OCI-LY7 (cell line): ENCODE measurements at regions not wholly inside any gene's neighbourhood (a gene's known extent, or its start where the extent isn't known, plus 50 kb on each side); places are given as distances from the start of the nearest gene placed in this dataset.

Experiments used
- BruUV-seq: library from RNA; stranded (reverse); fragments of 400-500 nt; replicated peaks from 2 replicates; lab custom pipeline; 2021; lab: Mats Ljungman, UMichigan
- CTCF ChIA-PET: fragments of 300-600 bp; sonication (Branson Sonifier 250); formaldehyde crosslinking; loops from one replicate; lab custom pipeline; 2022; ENCODE audit warnings: antibody characterized with exemption; ENCODE audit not compliant: unreplicated experiment; lab: Charles Lee
- POLR2A ChIA-PET: fragments of 300-600 bp; sonication (Branson Sonifier 250); formaldehyde crosslinking; loops from one replicate; lab custom pipeline; 2022; ENCODE audit warnings: antibody characterized with exemption; lab: Charles Lee
- DNase-seq: peaks from one replicate; pipeline ENCODE4 v3.0.0-alpha.2; 2015; ENCODE audit warnings: low spot score
- H2AFZ ChIP-seq: fragments of 200-600 bp; sonication (generic), shearing (Covaris generic); 2 replicates; pipeline ENCODE4 v1.6.1; 2014; ENCODE audit warnings: mild to moderate bottlenecking, antibody characterized with exemption, low read length, moderate library complexity
- H3K27ac ChIP-seq: fragments of 200-600 bp; sonication (generic); 2 replicates; pipeline ENCODE4 v1.5.1; 2014; ENCODE audit warnings: mixed run types, low read depth, mild to moderate bottlenecking, moderate library complexity, low read length, inconsistent platforms; ENCODE audit not compliant: poor library complexity, severe bottlenecking
- H3K36me3 ChIP-seq: fragments of 200-600 bp; sonication (generic); 2 replicates; pipeline ENCODE4 v1.6.1; 2014; ENCODE audit warnings: mild to moderate bottlenecking, antibody characterized with exemption, low read length, moderate library complexity, mixed read lengths; ENCODE audit not compliant: insufficient read depth
- H3K4me1 ChIP-seq: fragments of 200-600 bp; sonication (generic); 2 replicates; pipeline ENCODE4 v1.5.1; 2014; ENCODE audit warnings: mild to moderate bottlenecking, low read length; ENCODE audit not compliant: insufficient read depth, poor library complexity, severe bottlenecking
- H3K4me2 ChIP-seq: fragments of 200-600 bp; sonication (generic); 2 replicates; pipeline ENCODE4 v1.6.1; 2014; ENCODE audit warnings: mild to moderate bottlenecking, low read length
- H3K4me3 ChIP-seq: fragments of 200-600 bp; sonication (generic); 2 replicates; pipeline ENCODE4 v1.5.1; 2014; ENCODE audit warnings: mild to moderate bottlenecking, low read depth, low read length; ENCODE audit not compliant: poor library complexity, severe bottlenecking
- H3K79me2 ChIP-seq: fragments of 200-600 bp; sonication (generic); 2 replicates; pipeline ENCODE4 v1.6.1; 2016; ENCODE audit warnings: low read depth, mild to moderate bottlenecking, low read length, moderate library complexity, mixed read lengths; ENCODE audit not compliant: insufficient read depth
- H3K9me2 ChIP-seq: fragments of 200-600 bp; sonication (generic); 2 replicates; pipeline ENCODE4 v1.6.1; 2016; ENCODE audit warnings: mild to moderate bottlenecking, low read length, mixed read lengths; ENCODE audit not compliant: insufficient read depth
- H3K9me3 ChIP-seq: fragments of 200-600 bp; sonication (generic); 2 replicates; pipeline ENCODE4 v1.6.1; 2014; ENCODE audit warnings: mild to moderate bottlenecking, mixed run types, low read length, mixed read lengths
- H4K20me1 ChIP-seq: fragments of 200-600 bp; sonication (generic); 2 replicates; pipeline ENCODE4 v1.6.1; 2014; ENCODE audit warnings: mild to moderate bottlenecking, antibody characterized with exemption, low read length, moderate library complexity, mixed read lengths; ENCODE audit not compliant: insufficient read depth
- CTCF ChIP-seq: fragments of 200-600 bp; sonication (generic); conservative IDR thresholded peaks from 2 replicates; pipeline ENCODE4 v1.5.1; 2014; ENCODE audit warnings: mild to moderate bottlenecking, antibody characterized with exemption, low read length, moderate library complexity, mixed read lengths
- EZH2phosphoT487 ChIP-seq: fragments of 200-600 bp; sonication (generic); IDR thresholded peaks from 2 replicates; pipeline ENCODE4 v1.6.1; 2018; ENCODE audit warnings: low read depth, borderline replicate concordance, mild to moderate bottlenecking, mixed run types, antibody characterized with exemption, low read length, moderate library complexity, mixed read lengths
- intact Hi-C: fragments of 100-400 bp; cut with micrococcal nuclease; formaldehyde crosslinking; loops from one replicate; pipeline ENCODE4 v1.10.0; 2022; ENCODE audit not compliant: unreplicated experiment

GRCh38 chr10:91090761-91091529 is 129.5 kb upstream of the PCGF5 start:
- intact Hi-C loops, result no loop called here
- Histone ChIP-seq H3K36me3 (no peaks in the 10 kb centered on the region), H3K9me2 (no peaks in the 10 kb centered on the region), H3K4me1 (no peaks in the 10 kb centered on the region), H4K20me1 (no peaks in the 10 kb centered on the region), H3K9me3 (no peaks in the 10 kb centered on the region), H3K4me2 (no peak overlapping the region), H3K79me2 (no peaks in the 10 kb centered on the region), H3K27ac (no peak overlapping the region), H2AFZ (no peak overlapping the region), H3K4me3 (no peak overlapping the region)
- TF ChIP-seq CTCF (no peak), EZH2phosphoT487 (no peak)
- CTCF ChIA-PET, result no interaction called here
- no peak for DNase-seq
- POLR2A ChIA-PET, result interaction anchor here (0.7 to 1.4 kb wide), 2 partner anchors 72 to 158 kb away, joined by 3 to 5 read pairs; no protein-coding TSS in a partner anchor
- BruUV-seq, result no TSS peak

- Histone ChIP-seq H3K9me3 (no peaks in the 10 kb centered on the region), H4K20me1 (no peaks in the 10 kb centered on the region), H3K36me3 (no peaks in the 10 kb centered on the region), H3K9me2 (no peaks in the 10 kb centered on the region), H3K4me1 (no peaks in the 10 kb centered on the region), H2AFZ (no peak overlapping the region), H3K4me3 (no peak overlapping the region), H3K79me2 (no peaks in the 10 kb centered on the region), H3K27ac (no peak overlapping the region), H3K4me2 (no peak overlapping the region)
- ChIA-PET CTCF (no interaction called here), POLR2A (no interaction called here)
- no peak for TF ChIP-seq EZH2phosphoT487
- no peak for TF ChIP-seq CTCF
- intact Hi-C loops, result no loop called here
- no TSS peak for BruUV-seq
- no peak for DNase-seq
Observed at GRCh38 chr10:91091780-91092179, 128.7 kb upstream of the PCGF5 start.

GRCh38 chr10:91096274-91096673 is 124.2 kb upstream of the PCGF5 start:
- no peak for DNase-seq
- TF ChIP-seq EZH2phosphoT487 (no peak), CTCF (no peak)
- CTCF ChIA-PET, result no interaction called here
- H3K79me2 ChIP-seq, result no peaks in the 10 kb centered on the region
- H3K9me2 ChIP-seq, result no peaks in the 10 kb centered on the region
- intact Hi-C loops, result no loop called here
- POLR2A ChIA-PET, result no interaction called here
- H3K4me3 ChIP-seq, result no peak overlapping the region
- H3K4me1 ChIP-seq, result no peaks in the 10 kb centered on the region
- no peaks in the 10 kb centered on the region for H3K36me3 ChIP-seq
- BruUV-seq, result no TSS peak
- no peak overlapping the region for H3K27ac ChIP-seq
- no peaks in the 10 kb centered on the region for H3K9me3 ChIP-seq
- no peaks in the 10 kb centered on the region for H4K20me1 ChIP-seq
- no peak overlapping the region for H2AFZ ChIP-seq
- no peak overlapping the region for H3K4me2 ChIP-seq
